Caco-2 (cell line): ENCODE measurements at regions not wholly inside any gene's neighbourhood (a gene's known extent, or its start where the extent isn't known, plus 50 kb on each side); places are given as distances from the start of the nearest gene placed in this dataset.

ENCODE experiments used
- BruUV-seq: library from RNA; stranded (reverse); fragments of 400-500 nt; replicated peaks from 2 replicates; lab custom pipeline; 2021; lab: Mats Ljungman, UMichigan
- CTCF ChIA-PET: fragments of 300-600 bp; sonication (Branson Sonifier 250); formaldehyde crosslinking; loops from one replicate; lab custom pipeline; 2022; ENCODE audit warnings: antibody characterized with exemption; lab: Charles Lee
- POLR2A ChIA-PET: fragments of 300-600 bp; sonication (Branson Sonifier 250); formaldehyde crosslinking; loops from one replicate; lab custom pipeline; 2022; ENCODE audit warnings: antibody characterized with exemption; lab: Charles Lee
- DNase-seq, 2 experiments: peaks; one replicate each; pipeline versions ENCODE4 v3.0.0 to v3.0.0-alpha.2; 2020 to 2022
- H3K27me3 ChIP-seq: replicated peaks from 2 replicates; pipeline ENCODE4 v1.6.0; 2011; ENCODE audit warnings: low read length; ENCODE audit not compliant: control insufficient read depth, insufficient read depth
- H3K36me3 ChIP-seq: 2 replicates; pipeline ENCODE4 v1.5.1; 2011; ENCODE audit warnings: low read length; ENCODE audit not compliant: control insufficient read depth, insufficient read depth
- H3K4me1 ChIP-seq: fragments of 250-450 bp; sonication (Bioruptor Pico); 2 replicates; pipeline ENCODE4 v1.5.1; 2020; ENCODE audit warnings: mild to moderate bottlenecking
- H3K4me3 ChIP-seq: 2 replicates; pipeline ENCODE4 v1.5.1; 2011; ENCODE audit warnings: low read depth, mild to moderate bottlenecking, control low read depth, low read length
- H3K9me3 ChIP-seq: fragments of 250-450 bp; sonication (Bioruptor Pico); 2 replicates; pipeline ENCODE4 v1.5.1; 2020; ENCODE audit warnings: mild to moderate bottlenecking, moderate library complexity
- H3K27ac Mint-ChIP-seq: one replicate; pipeline ENCODE4 v1.8.0; 2022; ENCODE audit warnings: mixed read lengths; ENCODE audit not compliant: unreplicated experiment
- H3K27me3 Mint-ChIP-seq: one replicate; pipeline ENCODE4 v1.8.0; 2022; ENCODE audit warnings: mixed read lengths; ENCODE audit not compliant: insufficient read depth, unreplicated experiment
- H3K36me3 Mint-ChIP-seq: one replicate; pipeline ENCODE4 v1.8.0; 2022; ENCODE audit warnings: mild to moderate bottlenecking, mixed read lengths; ENCODE audit not compliant: insufficient read depth, unreplicated experiment
- H3K4me1 Mint-ChIP-seq: one replicate; pipeline ENCODE4 v1.8.0; 2022; ENCODE audit warnings: low read depth, mixed read lengths; ENCODE audit not compliant: unreplicated experiment
- H3K4me3 Mint-ChIP-seq: one replicate; pipeline ENCODE4 v1.8.0; 2022; ENCODE audit warnings: mild to moderate bottlenecking, moderate library complexity, mixed read lengths; ENCODE audit not compliant: unreplicated experiment
- H3K9me3 Mint-ChIP-seq: one replicate; pipeline ENCODE4 v1.8.0; 2022; ENCODE audit warnings: mixed read lengths; ENCODE audit not compliant: unreplicated experiment
- intact Hi-C: fragments of 100-400 bp; cut with micrococcal nuclease; formaldehyde crosslinking; loops from one replicate; pipeline ENCODE4 v1.10.0; 2022; ENCODE audit not compliant: unreplicated experiment
- TF ChIP-seq, protein P1 (sequence below), 2 experiments: fragments of 200-600 bp in 1 of 2; IDR thresholded peaks; 1 replicate in 1 of 2; 2 replicates in 1 of 2; pipeline versions ENCODE4 v1.5.1 to v1.8.0; 2011 to 2022; ENCODE audit warnings: antibody characterized with exemption in 1 of 2, control low read depth in 1 of 2, inconsistent platforms in 1 of 2, low read depth in 1 of 2, low read length in 1 of 2, mild to moderate bottlenecking in 1 of 2, moderate library complexity in 1 of 2; ENCODE audit not compliant: insufficient read depth in 1 of 2, severe bottlenecking in 1 of 2, unreplicated experiment in 1 of 2

DNA sequence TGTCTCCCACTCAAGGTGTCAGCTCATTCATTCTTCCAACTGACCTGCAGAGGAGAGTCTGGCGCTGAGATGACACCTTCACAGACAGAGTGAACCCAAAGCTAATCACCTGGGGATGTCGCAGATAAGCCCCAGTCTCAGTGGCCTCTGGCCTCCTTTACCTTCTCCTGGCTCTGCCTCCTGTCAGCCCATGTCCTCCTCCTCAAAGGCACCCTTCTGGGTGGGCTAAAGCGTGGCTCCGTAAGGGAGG is 194.1 kb downstream of the MIB1 start:
- no peak overlapping the region for H3K27ac Mint-ChIP-seq

DNA sequence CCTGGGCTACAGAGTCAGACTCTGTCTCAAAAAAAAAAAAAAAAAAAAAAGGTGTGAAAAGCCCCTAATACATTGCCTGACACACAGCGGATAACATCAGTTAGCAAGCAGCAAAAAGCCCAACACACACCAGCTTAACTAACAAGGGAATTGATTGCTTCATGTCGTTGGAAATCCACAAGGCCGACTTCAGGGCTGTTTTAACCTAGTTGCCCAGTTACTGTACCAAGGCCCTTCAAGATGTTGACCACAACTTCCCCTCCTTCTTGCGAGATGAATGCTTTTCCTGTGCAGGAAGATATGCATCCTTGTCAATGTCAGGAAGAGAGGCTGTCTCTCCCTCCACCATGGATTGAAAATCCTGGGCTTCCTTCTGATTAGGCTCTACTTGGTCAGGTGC is 202.9 kb downstream of the MIB1 start:
- Histone ChIP-seq H3K4me3 (no peak overlapping the region), H3K4me1 (no peaks in the 10 kb centered on the region), H3K27me3 (no peaks in the 10 kb centered on the region), H3K36me3 (no peaks in the 10 kb centered on the region), H3K9me3 (no peaks in the 10 kb centered on the region)
- intact Hi-C loops = no loop called here
- Mint-ChIP-seq H3K36me3 (no peaks in the 10 kb centered on the region), H3K9me3 (no peaks in the 10 kb centered on the region), H3K4me1 (no peaks in the 10 kb centered on the region), H3K27me3 (no peaks in the 10 kb centered on the region), H3K27ac (no peak overlapping the region), H3K4me3 (no peak overlapping the region)
- TF ChIP-seq, protein P1, sequence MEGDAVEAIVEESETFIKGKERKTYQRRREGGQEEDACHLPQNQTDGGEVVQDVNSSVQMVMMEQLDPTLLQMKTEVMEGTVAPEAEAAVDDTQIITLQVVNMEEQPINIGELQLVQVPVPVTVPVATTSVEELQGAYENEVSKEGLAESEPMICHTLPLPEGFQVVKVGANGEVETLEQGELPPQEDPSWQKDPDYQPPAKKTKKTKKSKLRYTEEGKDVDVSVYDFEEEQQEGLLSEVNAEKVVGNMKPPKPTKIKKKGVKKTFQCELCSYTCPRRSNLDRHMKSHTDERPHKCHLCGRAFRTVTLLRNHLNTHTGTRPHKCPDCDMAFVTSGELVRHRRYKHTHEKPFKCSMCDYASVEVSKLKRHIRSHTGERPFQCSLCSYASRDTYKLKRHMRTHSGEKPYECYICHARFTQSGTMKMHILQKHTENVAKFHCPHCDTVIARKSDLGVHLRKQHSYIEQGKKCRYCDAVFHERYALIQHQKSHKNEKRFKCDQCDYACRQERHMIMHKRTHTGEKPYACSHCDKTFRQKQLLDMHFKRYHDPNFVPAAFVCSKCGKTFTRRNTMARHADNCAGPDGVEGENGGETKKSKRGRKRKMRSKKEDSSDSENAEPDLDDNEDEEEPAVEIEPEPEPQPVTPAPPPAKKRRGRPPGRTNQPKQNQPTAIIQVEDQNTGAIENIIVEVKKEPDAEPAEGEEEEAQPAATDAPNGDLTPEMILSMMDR (IDR thresholded peaks at IDR 0.05; ENCODE audit: insufficient read depth in 1 of 2, low read depth in 1 of 2, low read length in 1 of 2, severe bottlenecking in 1 of 2, unreplicated experiment in 1 of 2) = no peak
- no peak for DNase-seq
- ChIA-PET CTCF (no interaction called here), POLR2A (no interaction called here)
- no TSS peak for BruUV-seq

More for the DNA sequence above, 194.1 kb downstream of the MIB1 start:
- POLR2A ChIA-PET = no interaction called here
- no peak for DNase-seq
- H3K27me3 ChIP-seq = no peaks in the 10 kb centered on the region
- H3K9me3 Mint-ChIP-seq = no peaks in the 10 kb centered on the region
- H3K27me3 Mint-ChIP-seq = no peaks in the 10 kb centered on the region
- TF ChIP-seq, protein P1 (IDR thresholded peaks at IDR 0.05; ENCODE audit: insufficient read depth in 1 of 2, low read depth in 1 of 2, low read length in 1 of 2, severe bottlenecking in 1 of 2, unreplicated experiment in 1 of 2) = no peak
- BruUV-seq = no TSS peak
- no peaks in the 10 kb centered on the region for H3K9me3 ChIP-seq
- intact Hi-C loops = no loop called here
- no peak overlapping the region for H3K4me3 ChIP-seq
- peaks cover 6% of the 10 kb centered on the region for H3K4me1 Mint-ChIP-seq
- H3K36me3 ChIP-seq = no peaks in the 10 kb centered on the region
- H3K4me1 ChIP-seq = peaks cover 13% of the 10 kb centered on the region; the same call in 1 of the 2 replicates
- H3K36me3 Mint-ChIP-seq = no peaks in the 10 kb centered on the region
- H3K4me3 Mint-ChIP-seq = no peak overlapping the region
- CTCF ChIA-PET = interaction anchor here (0.8 kb wide), 1 partner anchor 16 kb away, joined by 3 read pairs; no protein-coding TSS in a partner anchor

DNA sequence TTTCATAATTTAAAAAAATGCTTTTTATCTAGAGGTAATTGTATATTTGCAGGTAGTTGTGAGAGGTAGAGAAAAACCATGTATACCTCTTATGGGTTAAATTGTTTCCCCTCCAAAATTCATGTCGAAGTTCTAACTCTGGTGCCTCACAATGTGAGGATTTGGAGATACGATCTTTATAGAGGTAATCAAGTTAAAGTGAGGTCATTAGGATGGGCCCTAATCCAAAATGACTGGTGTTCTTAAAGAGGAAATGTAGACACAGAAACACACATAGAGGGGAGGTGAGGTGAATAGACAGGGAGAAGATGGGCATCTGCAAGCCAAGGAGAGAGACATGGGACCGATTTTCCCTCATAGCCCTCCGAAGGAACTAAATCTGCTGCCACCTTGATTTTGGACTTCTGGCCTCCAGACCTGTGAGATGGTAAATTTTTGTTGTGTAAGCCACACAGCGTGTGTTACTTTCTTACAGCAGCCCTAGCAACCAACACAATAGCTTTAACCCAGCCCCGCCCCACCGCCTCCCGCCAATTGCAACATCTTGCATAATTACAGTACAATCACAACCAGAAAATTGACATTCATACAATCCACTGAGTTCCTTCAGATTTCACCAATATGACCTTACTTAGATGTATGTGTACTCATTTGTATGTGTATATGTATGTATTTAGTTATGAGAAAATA is 208.9 kb downstream of the MIB1 start:
- BruUV-seq = no TSS peak
- H3K4me1 Mint-ChIP-seq = peaks cover 6% of the 10 kb centered on the region
- peaks cover 10% of the 10 kb centered on the region for H3K9me3 Mint-ChIP-seq
- POLR2A ChIA-PET = no interaction called here
- H3K36me3 ChIP-seq = no peaks in the 10 kb centered on the region
- intact Hi-C loops = no loop called here
- no peak overlapping the region for H3K4me3 ChIP-seq
- H3K36me3 Mint-ChIP-seq = no peaks in the 10 kb centered on the region
- no peak overlapping the region for H3K27ac Mint-ChIP-seq
- CTCF ChIA-PET = no interaction called here
- no peaks in the 10 kb centered on the region for H3K27me3 ChIP-seq
- H3K4me3 Mint-ChIP-seq = no peak overlapping the region
- TF ChIP-seq, protein P1 (IDR thresholded peaks at IDR 0.05; ENCODE audit: insufficient read depth in 1 of 2, low read depth in 1 of 2, low read length in 1 of 2, severe bottlenecking in 1 of 2, unreplicated experiment in 1 of 2) = no peak
- H3K9me3 ChIP-seq = no peaks in the 10 kb centered on the region
- no peaks in the 10 kb centered on the region for H3K4me1 ChIP-seq
- peak in 1 of 2 experiments; percentile 43 for DNase-seq
- no peaks in the 10 kb centered on the region for H3K27me3 Mint-ChIP-seq
